Progenitor cell of endocrine pancreas (in vitro differentiated cells): ENCODE measurements at regions not wholly inside any gene's neighbourhood (a gene's known extent, or its start where the extent isn't known, plus 50 kb on each side); places are given as distances from the start of the nearest gene placed in this dataset.

Source experiments
- DNase-seq: peaks from one replicate; pipeline ENCODE4 v3.0.0; 2021; ENCODE audit warnings: low spot score; ENCODE audit not compliant: unreplicated experiment
- H3K27ac Mint-ChIP-seq: 2 replicates; pipeline ENCODE4 v1.8.0; 2021; ENCODE audit warnings: mild to moderate bottlenecking, moderate library complexity, mixed read lengths
- H3K27me3 Mint-ChIP-seq: 2 replicates; pipeline ENCODE4 v1.8.0; 2021; ENCODE audit warnings: mixed read lengths
- H3K36me3 Mint-ChIP-seq: 2 replicates; pipeline ENCODE4 v1.8.0; 2022; ENCODE audit warnings: mixed read lengths; ENCODE audit not compliant: insufficient read depth
- H3K4me1 Mint-ChIP-seq: 2 replicates; pipeline ENCODE4 v1.8.0; 2021; ENCODE audit warnings: low read depth, mixed read lengths
- H3K4me3 Mint-ChIP-seq: 2 replicates; pipeline ENCODE4 v1.8.0; 2021; ENCODE audit warnings: low read depth, mild to moderate bottlenecking, moderate library complexity, mixed read lengths
- H3K9me3 Mint-ChIP-seq: 2 replicates; pipeline ENCODE4 v1.8.0; 2021; ENCODE audit warnings: low read depth, mixed read lengths
- CTCF ChIP-seq: fragments of 200-600 bp; sonication (generic); IDR thresholded peaks from one replicate; pipeline ENCODE4 v1.5.0; 2021; ENCODE audit warnings: antibody characterized with exemption, mild to moderate bottlenecking; ENCODE audit not compliant: unreplicated experiment

GRCh38 chr6:132045877-132046276 is 94.7 kb upstream of the CCN2 start:
- Mint-ChIP-seq H3K4me1 (no peaks in the 10 kb centered on the region), H3K4me3 (no peak overlapping the region), H3K27ac (no peak overlapping the region), H3K36me3 (no peaks in the 10 kb centered on the region), H3K9me3 (peaks cover 3% of the 10 kb centered on the region), H3K27me3 (no peaks in the 10 kb centered on the region)
- no peak for TF ChIP-seq CTCF
- no peak for DNase-seq

DNA sequence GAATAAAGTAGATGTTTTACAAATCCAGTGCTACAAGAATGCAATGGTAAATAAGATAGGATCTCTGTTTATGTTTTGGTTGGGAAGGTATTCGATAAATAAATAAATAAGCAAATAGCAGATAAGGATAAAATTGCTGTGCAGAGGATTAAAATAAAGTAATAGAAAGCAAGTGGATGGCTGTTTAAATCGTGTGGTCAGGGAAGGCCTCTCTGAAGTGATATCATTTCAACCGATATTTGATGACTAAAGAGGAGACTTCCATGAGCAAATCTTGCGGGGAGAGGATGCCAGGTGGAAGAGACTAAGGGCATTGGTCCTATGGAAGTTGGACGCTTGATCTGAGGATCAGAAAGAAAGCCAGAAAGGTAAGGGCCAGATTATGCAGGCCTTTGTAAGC is 92.0 kb upstream of the CCN2 start:
- no peaks in the 10 kb centered on the region for H3K27me3 Mint-ChIP-seq
- H3K4me1 Mint-ChIP-seq, result no peaks in the 10 kb centered on the region
- TF ChIP-seq CTCF, result no peak
- no peaks in the 10 kb centered on the region for H3K9me3 Mint-ChIP-seq
- no peak overlapping the region for H3K27ac Mint-ChIP-seq
- H3K36me3 Mint-ChIP-seq, result no peaks in the 10 kb centered on the region
- no peak for DNase-seq
- no peak overlapping the region for H3K4me3 Mint-ChIP-seq

- Mint-ChIP-seq H3K27me3 (no peaks in the 10 kb centered on the region), H3K9me3 (no peaks in the 10 kb centered on the region), H3K36me3 (no peaks in the 10 kb centered on the region), H3K4me1 (no peaks in the 10 kb centered on the region), H3K4me3 (no peak overlapping the region), H3K27ac (no peak overlapping the region)
- no peak for TF ChIP-seq CTCF
- no peak for DNase-seq
Observed at GRCh38 chr6:132041706-132042105, 90.5 kb upstream of the CCN2 start.

DNA sequence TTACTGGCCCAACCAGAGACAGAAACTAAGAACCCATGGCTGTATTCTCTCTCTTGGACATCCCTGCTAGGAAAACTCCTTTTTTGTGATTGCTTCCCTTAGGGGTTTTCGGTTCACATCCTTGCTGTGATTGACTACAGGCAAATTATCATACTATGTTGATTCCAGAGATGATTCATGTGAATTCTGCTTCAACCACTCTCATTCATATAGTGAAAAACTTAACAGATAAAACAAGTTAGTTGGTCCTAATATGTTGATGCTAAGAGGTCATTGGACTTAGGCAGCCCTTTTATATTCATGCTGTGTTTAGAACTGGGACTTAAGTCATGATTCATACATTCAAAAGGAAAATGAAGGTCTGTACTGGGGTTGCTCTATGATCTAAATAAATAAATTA is 76.9 kb upstream of the CCN2 start:
- H3K27me3 Mint-ChIP-seq, result no peaks in the 10 kb centered on the region
- no peak overlapping the region for H3K27ac Mint-ChIP-seq
- H3K4me3 Mint-ChIP-seq, result no peak overlapping the region
- no peaks in the 10 kb centered on the region for H3K9me3 Mint-ChIP-seq
- no peak for TF ChIP-seq CTCF
- H3K36me3 Mint-ChIP-seq, result no peaks in the 10 kb centered on the region
- DNase-seq, result no peak
- no peaks in the 10 kb centered on the region for H3K4me1 Mint-ChIP-seq

DNA sequence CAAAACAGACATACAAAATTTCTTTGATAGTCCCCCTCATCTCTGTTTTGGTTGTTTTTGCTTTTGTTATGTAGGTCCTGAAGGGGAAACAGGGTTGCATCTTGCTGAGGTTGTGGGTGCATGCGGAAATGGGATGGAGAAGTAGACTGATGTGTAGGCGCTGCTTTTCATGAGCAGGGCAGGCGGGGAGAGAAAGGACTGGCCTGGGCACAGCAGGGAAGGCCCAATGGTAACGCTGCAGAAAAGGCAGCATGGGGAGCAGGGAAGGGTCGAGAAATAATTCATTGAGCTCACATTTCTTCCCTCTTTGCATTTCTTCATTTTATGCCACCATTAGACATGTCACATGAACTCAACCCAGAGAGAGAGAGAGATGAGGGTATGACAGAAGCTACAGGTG is 74.3 kb upstream of the CCN2 start:
- no peak for DNase-seq
- Mint-ChIP-seq H3K9me3 (no peaks in the 10 kb centered on the region), H3K4me1 (no peaks in the 10 kb centered on the region), H3K36me3 (no peaks in the 10 kb centered on the region), H3K4me3 (no peak overlapping the region), H3K27ac (no peak overlapping the region), H3K27me3 (no peaks in the 10 kb centered on the region)
- no peak for TF ChIP-seq CTCF

GRCh38 chr6:132023490-132023889 is 72.3 kb upstream of the CCN2 start:
- no peak for TF ChIP-seq CTCF
- H3K9me3 Mint-ChIP-seq, result no peaks in the 10 kb centered on the region
- H3K27me3 Mint-ChIP-seq, result no peaks in the 10 kb centered on the region
- H3K4me1 Mint-ChIP-seq, result peaks cover 3% of the 10 kb centered on the region
- no peak overlapping the region for H3K4me3 Mint-ChIP-seq
- DNase-seq, result no peak
- no peak overlapping the region for H3K27ac Mint-ChIP-seq
- H3K36me3 Mint-ChIP-seq, result no peaks in the 10 kb centered on the region
